Stomach smooth muscle (tissue), 2 donors: ENCODE measurements at regions not wholly inside any gene's neighbourhood (a gene's known extent, or its start where the extent isn't known, plus 50 kb on each side); places are given as distances from the start of the nearest gene placed in this dataset.

Experiments
- H3K27ac ChIP-seq: one replicate; pipeline ENCODE4 v1.7.0; 2013; ENCODE audit warnings: mild to moderate bottlenecking, low read length, inconsistent platforms
- H3K27me3 ChIP-seq, 2 donors: one replicate each; pipeline ENCODE4 v1.7.0; 2013; ENCODE audit warnings: low read length in 2 of 2; ENCODE audit not compliant: insufficient read depth in 2 of 2, control insufficient read depth in 1 of 2
- H3K36me3 ChIP-seq, 2 donors: one replicate each; pipeline ENCODE4 v1.7.0; 2013; ENCODE audit warnings: low read length in 2 of 2; ENCODE audit not compliant: control insufficient read depth in 2 of 2, insufficient read depth in 2 of 2
- H3K4me1 ChIP-seq: one replicate; pipeline ENCODE4 v1.7.0; 2013; ENCODE audit warnings: low read length; ENCODE audit not compliant: control insufficient read depth, insufficient read depth
- H3K4me3 ChIP-seq, 2 donors: one replicate each; pipeline ENCODE4 v1.7.0; 2013; ENCODE audit warnings: low read length in 2 of 2
- H3K9ac ChIP-seq, 2 donors: one replicate each; pipeline ENCODE4 v1.7.0; 2013; ENCODE audit warnings: low read length in 2 of 2, mild to moderate bottlenecking in 1 of 2
- H3K9me3 ChIP-seq, 2 donors: one replicate each; pipeline ENCODE4 v1.7.0; 2013; ENCODE audit warnings: low read length in 2 of 2; ENCODE audit not compliant: control insufficient read depth in 2 of 2
- donor health status: healthy.
- donor health status: Pancreatic carcinoma.

DNA sequence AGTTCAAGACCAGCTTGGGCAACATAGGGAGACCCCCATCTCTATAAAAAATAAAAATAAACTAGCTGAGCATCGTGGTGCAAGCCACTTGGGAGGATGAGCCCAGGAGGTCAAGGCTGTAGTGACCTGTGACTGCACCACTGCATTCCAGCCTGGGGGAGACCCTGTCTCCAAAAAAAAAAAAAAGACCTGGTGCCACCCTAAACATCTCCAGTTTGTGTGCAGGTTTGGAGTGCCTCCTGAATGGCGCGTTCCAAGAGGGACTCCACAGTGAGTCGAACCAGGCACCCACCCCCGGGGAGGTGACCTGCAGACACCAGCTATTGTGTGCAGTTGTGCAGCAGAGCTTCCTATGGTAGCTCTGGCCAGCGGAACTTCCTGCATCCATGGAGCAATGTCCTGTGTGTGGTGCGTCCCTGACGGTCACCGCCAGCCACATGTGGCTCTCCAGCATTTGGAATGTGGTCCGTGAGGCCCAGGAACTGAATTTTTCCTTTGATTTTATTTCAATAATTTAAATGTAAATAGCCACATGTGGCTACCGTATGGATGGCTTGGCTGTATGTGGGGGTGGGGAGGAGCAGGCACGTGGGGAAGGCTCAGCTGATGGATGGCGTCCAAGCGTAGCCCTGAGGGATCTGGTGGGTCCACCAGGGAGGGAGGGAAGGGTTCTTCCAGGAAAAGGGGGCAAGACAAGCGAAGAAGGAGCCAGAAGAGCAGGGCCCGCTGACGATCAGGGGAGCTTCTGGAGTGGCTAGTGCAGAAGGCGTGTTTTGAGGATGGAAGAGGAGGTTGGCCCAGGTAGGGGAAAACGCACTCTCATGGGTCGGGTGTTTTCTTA lies 107.1 kb upstream of the GSE1 start:
- H3K27ac ChIP-seq, result no peak overlapping the region
- H3K27me3 ChIP-seq, result no peaks in the 10 kb centered on the region
- no peaks in the 10 kb centered on the region for H3K4me1 ChIP-seq
- no peaks in the 10 kb centered on the region for H3K9me3 ChIP-seq
- no peak overlapping the region for H3K4me3 ChIP-seq
- H3K36me3 ChIP-seq, result no peaks in the 10 kb centered on the region
- H3K9ac ChIP-seq, result no peak overlapping the region

DNA sequence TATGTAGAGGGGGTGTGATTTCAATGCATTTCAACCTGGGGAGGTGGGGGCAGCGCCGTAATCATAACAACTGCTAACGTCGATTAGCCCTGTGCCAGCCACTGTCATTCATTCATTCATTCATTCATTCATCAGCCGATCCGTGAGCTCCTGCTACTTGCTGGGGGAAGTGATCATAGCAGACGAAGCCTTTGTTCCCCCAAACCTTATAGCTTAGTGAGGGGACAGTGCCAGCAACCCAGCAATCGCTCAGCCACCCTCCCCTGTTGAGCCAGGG lies 106.5 kb upstream of the GSE1 start:
- Histone ChIP-seq H3K36me3 (no peaks in the 10 kb centered on the region), H3K4me1 (no peaks in the 10 kb centered on the region), H3K4me3 (no peak overlapping the region), H3K27me3 (no peaks in the 10 kb centered on the region), H3K9me3 (no peaks in the 10 kb centered on the region), H3K27ac (no peak overlapping the region), H3K9ac (no peak overlapping the region)

GRCh38 chr16:85507342-85507741 lies 105.8 kb upstream of the GSE1 start:
- Histone ChIP-seq H3K4me1 (no peaks in the 10 kb centered on the region), H3K9me3 (no peaks in the 10 kb centered on the region), H3K27ac (no peak overlapping the region), H3K36me3 (no peaks in the 10 kb centered on the region), H3K27me3 (no peaks in the 10 kb centered on the region), H3K9ac (no peak overlapping the region), H3K4me3 (no peak overlapping the region)

GRCh38 chr16:85508388-85508787 lies 104.7 kb upstream of the GSE1 start:
- Histone ChIP-seq H3K9ac (no peak overlapping the region), H3K36me3 (no peaks in the 10 kb centered on the region), H3K27ac (no peak overlapping the region)

GRCh38 chr16:85508993-85509392 lies 104.1 kb upstream of the GSE1 start:
- Histone ChIP-seq H3K27ac (no peak overlapping the region), H3K4me3 (no peak overlapping the region), H3K36me3 (no peaks in the 10 kb centered on the region), H3K9me3 (no peaks in the 10 kb centered on the region), H3K4me1 (peaks cover 5% of the 10 kb centered on the region), H3K27me3 (no peaks in the 10 kb centered on the region), H3K9ac (no peak overlapping the region)

More at GRCh38 chr16:85508388-85508787, 104.7 kb upstream of the GSE1 start:
- Histone ChIP-seq H3K4me3 (no peak overlapping the region), H3K27me3 (no peaks in the 10 kb centered on the region), H3K4me1 (no peaks in the 10 kb centered on the region), H3K9me3 (no peaks in the 10 kb centered on the region)

DNA sequence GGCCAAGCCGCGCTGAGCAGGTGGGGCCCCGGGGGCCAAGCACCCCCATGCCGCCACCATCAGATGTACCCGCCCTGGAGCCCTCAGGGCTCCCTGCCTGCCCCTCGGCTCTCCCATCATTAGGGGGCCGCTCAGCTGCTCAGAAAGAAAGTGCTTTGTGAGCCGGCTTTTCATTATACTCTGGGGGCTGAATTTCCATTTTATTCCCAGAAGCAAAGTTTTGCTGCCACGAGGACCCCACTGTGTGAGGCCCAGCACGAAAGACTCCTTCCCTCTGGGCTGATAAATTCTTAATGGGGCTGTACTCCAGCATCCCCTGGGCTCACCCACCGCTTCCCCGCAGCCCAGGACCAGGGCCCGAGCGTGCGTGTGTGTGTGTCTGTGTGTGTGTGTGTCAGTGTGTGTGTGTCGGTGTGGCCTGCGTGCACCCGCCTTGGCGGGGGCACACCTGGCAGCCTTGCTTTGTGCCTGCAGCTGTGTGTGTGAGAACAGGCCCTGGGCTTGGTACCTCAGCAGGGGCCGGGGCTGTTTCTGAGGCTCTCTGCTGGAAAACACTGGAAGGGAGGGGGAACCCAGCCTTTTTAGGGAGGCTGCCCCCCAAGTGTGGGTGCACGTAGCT lies 103.0 kb upstream of the GSE1 start:
- H3K9me3 ChIP-seq, result no peaks in the 10 kb centered on the region
- H3K4me3 ChIP-seq, result no peak overlapping the region
- no peak overlapping the region for H3K9ac ChIP-seq
- H3K4me1 ChIP-seq, result peaks cover 17% of the 10 kb centered on the region
- H3K27ac ChIP-seq, result no peak overlapping the region
- H3K36me3 ChIP-seq, result no peaks in the 10 kb centered on the region
- H3K27me3 ChIP-seq, result no peaks in the 10 kb centered on the region

GRCh38 chr16:85511938-85512807 lies 100.9 kb upstream of the GSE1 start:
- H3K36me3 ChIP-seq, result no peaks in the 10 kb centered on the region
- H3K4me3 ChIP-seq, result no peak overlapping the region
- H3K9ac ChIP-seq, result no peak overlapping the region
- H3K27me3 ChIP-seq, result no peaks in the 10 kb centered on the region
- H3K27ac ChIP-seq, result no peak overlapping the region
- H3K9me3 ChIP-seq, result no peaks in the 10 kb centered on the region
- peaks cover 26% of the 10 kb centered on the region for H3K4me1 ChIP-seq

DNA sequence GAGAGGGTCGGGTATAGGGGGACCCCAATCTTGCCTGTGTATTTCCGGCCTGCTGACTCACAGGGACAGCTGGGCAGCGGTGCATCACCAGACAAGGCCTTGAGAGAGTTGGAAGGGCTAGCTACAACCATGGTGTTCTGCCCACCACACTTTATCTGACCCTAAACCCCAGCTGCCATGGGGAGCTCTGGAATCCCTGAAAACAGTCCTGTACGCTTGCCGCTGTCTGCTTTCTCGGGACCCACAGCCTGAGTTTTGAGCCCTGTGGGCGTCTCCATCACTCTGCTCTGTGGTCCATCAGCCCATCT lies 100.4 kb upstream of the GSE1 start:
- H3K27me3 ChIP-seq, result no peaks in the 10 kb centered on the region

GRCh38 chr16:85513180-85513579 lies 99.9 kb upstream of the GSE1 start:
- Histone ChIP-seq H3K4me3 (no peak overlapping the region), H3K9me3 (no peaks in the 10 kb centered on the region), H3K36me3 (no peaks in the 10 kb centered on the region), H3K4me1 (peaks cover 26% of the 10 kb centered on the region), H3K9ac (no peak overlapping the region), H3K27ac (peak overlapping the region; percentile 64), H3K27me3 (no peaks in the 10 kb centered on the region)

More for the DNA sequence above, 100.4 kb upstream of the GSE1 start:
- no peaks in the 10 kb centered on the region for H3K9me3 ChIP-seq
- H3K27ac ChIP-seq, result no peak overlapping the region
- H3K4me3 ChIP-seq, result no peak overlapping the region
- no peak overlapping the region for H3K9ac ChIP-seq
- no peaks in the 10 kb centered on the region for H3K36me3 ChIP-seq
- H3K4me1 ChIP-seq, result peaks cover 26% of the 10 kb centered on the region

- H3K36me3 ChIP-seq, result no peaks in the 10 kb centered on the region
- peaks cover 26% of the 10 kb centered on the region for H3K4me1 ChIP-seq
- H3K9ac ChIP-seq, result no peak overlapping the region
- H3K27me3 ChIP-seq, result no peaks in the 10 kb centered on the region
- H3K9me3 ChIP-seq, result no peaks in the 10 kb centered on the region
- H3K27ac ChIP-seq, result peak overlapping the region; percentile 64
- H3K4me3 ChIP-seq, result no peak overlapping the region
These were observed 99.5 kb upstream of the GSE1 start for GRCh38 chr16:85513649-85514048.

GRCh38 chr16:85514295-85514597 lies 98.9 kb upstream of the GSE1 start:
- Histone ChIP-seq H3K4me3 (peak overlapping the region in 1 of 2 donors; percentile 54), H3K9me3 (no peaks in the 10 kb centered on the region), H3K9ac (no peak overlapping the region)

More at GRCh38 chr16:85514295-85514597, 98.9 kb upstream of the GSE1 start:
- H3K36me3 ChIP-seq, result no peaks in the 10 kb centered on the region
- H3K27ac ChIP-seq, result peak overlapping the region; percentile 64
- peaks cover 26% of the 10 kb centered on the region for H3K4me1 ChIP-seq
- no peaks in the 10 kb centered on the region for H3K27me3 ChIP-seq
